KG1 (cell line): ENCODE measurements at regions not wholly inside any gene's neighbourhood (a gene's known extent, or its start where the extent isn't known, plus 50 kb on each side); places are given as distances from the start of the nearest gene placed in this dataset.
A peak's percentile ranks its signal among the peaks of the same experiment; 100 is the strongest.
"Not testable (repeated sequence)": the region's sequence is repeated elsewhere in the genome, so short reads cannot be mapped to it uniquely, and the experiment has no call there.

Experiments used
- DNase-seq: peaks from one replicate; lab custom pipeline; 2025; lab: John Stamatoyannopoulos, UW

DNA sequence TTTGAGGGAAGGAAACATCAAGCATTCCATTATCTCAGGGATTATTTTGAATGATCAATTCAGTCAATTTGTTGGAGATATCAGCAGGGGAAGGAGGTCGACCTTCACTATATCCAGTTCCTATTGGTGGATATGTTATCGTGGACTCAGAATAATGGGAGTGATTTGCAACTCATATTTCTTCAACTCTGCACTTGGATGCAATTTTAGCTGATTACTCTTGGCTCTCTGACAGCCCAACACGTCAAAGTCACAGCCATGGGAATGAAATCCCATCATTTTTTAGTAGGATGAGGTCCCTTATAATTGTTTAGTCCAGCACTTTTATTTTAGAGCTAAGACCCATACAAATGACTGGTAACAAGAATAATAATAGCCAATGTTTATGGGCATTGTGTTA is 371.8 kb upstream of the RPS23 start:
- no peak for DNase-seq

- no peak for DNase-seq
These were observed 366.6 kb upstream of the RPS23 start for GRCh38 chr5:82644766-82645165.

- DNase-seq, result no peak
These were observed 366.1 kb upstream of the RPS23 start for GRCh38 chr5:82644229-82644628.

DNA sequence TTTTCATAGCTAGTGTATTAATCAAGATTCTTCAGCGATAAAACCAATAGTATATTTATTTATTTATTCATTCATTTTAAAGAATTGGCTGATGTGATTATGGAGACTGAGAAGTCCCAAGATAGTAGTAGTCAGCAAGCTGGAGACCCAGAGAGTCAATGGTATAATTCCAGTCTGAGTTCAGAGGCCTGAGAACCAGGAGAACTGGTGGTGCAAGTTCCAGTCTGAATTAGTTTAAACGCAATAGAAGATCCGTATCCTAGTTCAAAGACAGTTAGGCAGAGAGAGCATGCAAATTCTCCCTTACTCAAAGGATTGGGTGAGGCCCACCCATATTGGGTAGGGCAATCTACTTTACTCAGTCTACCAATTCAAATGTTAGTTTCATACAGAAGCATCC is 364.2 kb upstream of the RPS23 start:
- DNase-seq, result no peak

GRCh38 chr5:82641331-82642003 is 363.3 kb upstream of the RPS23 start:
- DNase-seq, result peak; percentile 67

GRCh38 chr5:82640916-82641315 is 362.8 kb upstream of the RPS23 start:
- no peak for DNase-seq

DNA sequence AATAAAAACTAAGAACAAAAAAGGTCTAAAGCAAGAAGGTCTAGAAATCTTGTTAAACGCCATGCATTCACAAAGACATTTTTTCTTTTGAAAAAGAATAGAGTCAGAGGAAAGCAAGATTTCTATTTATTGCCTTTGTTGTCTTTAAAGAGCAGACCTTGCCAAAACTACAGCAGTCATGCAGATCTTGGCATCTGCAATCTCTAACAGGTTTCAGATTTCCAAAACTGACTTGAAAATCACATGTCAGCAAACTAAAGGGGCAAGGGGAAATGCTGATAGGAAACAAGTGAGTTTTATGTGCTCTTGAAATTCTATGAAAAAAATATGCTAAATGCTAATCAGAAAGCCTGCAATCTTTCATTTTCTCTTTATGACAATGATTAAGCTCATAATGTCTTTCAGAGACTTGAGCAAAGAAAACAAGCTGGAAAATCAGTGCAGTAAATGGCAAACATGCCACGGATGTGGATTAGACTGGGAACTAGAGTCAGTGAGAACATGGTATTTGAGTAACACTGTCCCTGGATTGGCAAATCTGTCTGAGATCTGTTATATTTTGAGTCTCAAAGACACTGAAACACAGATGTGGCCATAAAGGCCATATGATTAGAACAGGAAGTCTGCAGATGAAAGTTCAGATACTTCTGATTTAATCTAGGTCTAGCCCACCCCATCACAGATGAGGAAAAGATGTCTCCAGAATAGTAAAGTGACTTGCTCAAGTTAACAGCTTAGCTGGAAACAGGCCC is 361.4 kb upstream of the RPS23 start:
- DNase-seq, result no peak

GRCh38 chr5:82636591-82636990 is 358.4 kb upstream of the RPS23 start:
- no peak for DNase-seq

- no peak for DNase-seq
These were observed 357.6 kb upstream of the RPS23 start for GRCh38 chr5:82635561-82636288.

DNA sequence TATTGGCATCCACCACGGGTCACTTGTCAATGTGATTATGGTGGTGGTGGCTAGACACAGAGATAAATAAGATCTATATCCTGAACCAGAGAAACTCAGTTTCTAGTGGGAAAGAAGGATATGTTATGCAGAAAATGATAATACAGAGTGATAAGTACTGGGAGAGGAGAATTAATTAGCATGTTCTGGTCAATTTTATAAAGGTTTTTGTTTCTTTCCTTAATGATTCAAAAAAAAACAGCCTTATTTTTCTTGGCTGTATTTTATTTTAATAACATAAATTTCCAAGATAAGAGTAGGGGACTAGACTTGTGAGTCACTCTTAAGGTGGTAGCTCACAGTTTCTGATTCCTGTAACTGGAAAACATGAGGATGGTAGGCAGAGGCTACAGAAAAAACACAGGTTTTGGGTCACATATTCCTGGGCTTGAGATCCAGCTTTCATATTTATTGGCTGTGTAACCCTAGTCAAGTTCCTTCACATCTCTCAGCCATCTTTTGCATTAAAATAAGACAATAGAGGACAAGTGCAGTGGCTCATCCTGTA is 350.3 kb upstream of the RPS23 start:
- DNase-seq, result no peak

DNA sequence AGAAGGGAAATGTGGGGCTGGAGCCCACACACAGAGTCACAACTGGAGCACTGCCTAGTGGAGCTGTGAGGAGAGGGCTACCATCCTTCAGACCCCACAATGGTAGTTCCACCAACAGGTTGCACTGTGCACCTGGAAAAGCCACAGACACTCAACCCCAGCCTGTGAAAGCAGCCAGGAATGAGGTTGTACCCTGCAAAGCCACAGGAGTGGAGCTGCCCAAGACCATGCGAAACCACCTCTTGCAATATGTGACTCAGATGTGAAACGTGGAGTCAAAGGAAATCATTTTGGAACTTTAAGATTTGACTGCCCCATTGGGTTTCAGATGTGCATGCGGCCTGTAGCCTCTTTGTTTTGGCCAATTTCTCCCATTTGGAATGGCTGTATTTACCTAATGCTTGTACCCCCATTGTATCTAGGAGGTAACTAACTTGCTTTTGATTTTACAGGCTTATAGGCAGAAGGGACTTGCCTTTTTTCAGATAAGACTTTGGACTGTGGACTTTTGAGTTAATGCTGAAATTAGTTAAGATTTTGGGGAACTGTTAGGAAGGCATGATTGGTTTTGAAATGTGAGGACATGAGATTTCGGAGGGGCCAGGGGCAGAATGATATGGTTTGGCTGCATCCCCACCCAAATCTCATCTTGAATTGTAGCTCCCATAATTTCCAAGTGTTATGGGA is 348.9 kb upstream of the RPS23 start:
- DNase-seq, result not testable (repeated sequence)

DNA sequence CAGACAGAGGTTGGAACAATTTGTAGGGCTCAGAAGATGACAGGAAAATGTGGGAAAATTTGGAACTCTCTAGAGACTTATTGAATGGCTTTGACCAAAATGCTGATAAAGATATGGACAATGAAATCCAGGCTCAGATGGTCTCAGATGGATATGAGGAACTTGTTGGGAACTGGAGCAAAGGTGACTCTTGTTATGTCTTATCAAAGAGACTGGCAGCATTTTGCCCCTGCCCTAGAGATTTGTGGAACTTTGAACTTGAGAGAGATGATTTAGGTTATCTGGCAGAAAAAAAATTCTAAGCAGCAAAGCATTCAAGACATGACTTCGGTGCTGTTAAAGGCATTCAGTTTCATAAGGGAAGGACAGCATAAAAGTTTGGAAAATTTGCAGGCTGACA is 347.9 kb upstream of the RPS23 start:
- DNase-seq, result not testable (repeated sequence)

- no peak for DNase-seq
These were observed 345.9 kb upstream of the RPS23 start for GRCh38 chr5:82624062-82624461.

GRCh38 chr5:82622711-82623514 is 344.8 kb upstream of the RPS23 start:
- DNase-seq, result no peak

DNA sequence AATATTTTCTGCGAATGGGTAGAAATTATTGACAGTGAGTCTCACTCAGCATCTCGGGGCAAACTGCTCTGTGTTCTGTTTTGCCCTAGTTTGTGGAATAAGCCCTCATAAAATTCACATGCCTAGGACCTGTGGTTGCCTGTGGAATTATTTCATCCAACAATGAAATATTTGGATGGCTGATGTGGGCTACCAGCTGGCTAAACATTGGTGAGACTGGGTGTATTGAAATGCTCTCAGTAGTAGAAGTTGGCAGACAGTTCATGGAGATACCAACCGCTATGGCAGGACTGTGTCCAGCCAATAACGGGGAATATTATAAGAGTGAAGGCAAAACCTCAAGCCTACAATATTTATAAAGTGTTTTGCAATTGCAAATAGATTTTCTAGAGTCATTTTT is 344.1 kb upstream of the RPS23 start:
- DNase-seq, result no peak

- DNase-seq, result no peak
These were observed 342.9 kb upstream of the RPS23 start for GRCh38 chr5:82620957-82621600.

GRCh38 chr5:82619097-82619496 is 340.9 kb upstream of the RPS23 start:
- DNase-seq, result no peak

GRCh38 chr5:82614706-82615105 is 336.6 kb upstream of the RPS23 start:
- DNase-seq, result no peak

DNA sequence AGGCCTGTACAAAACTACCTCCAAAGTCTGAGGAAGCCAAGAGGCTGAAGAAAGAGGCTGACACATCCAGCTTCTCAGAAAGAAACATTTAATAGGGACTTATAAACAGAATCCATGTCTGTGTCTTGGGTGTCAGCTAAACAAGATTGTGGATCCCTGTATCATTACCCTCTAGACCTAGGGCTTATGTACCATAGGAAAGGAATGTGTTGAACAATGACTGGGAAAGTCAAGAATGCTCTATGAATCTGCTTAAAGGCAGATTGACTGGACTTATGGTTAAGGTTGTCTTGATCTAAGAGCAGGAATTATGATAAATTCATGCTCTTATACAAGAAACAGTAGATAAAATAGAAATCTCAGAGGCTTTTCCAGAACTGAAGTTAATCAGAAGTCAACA is 335.7 kb upstream of the RPS23 start:
- no peak for DNase-seq

- no peak for DNase-seq
These were observed 332.5 kb upstream of the RPS23 start for GRCh38 chr5:82610686-82611085.

DNA sequence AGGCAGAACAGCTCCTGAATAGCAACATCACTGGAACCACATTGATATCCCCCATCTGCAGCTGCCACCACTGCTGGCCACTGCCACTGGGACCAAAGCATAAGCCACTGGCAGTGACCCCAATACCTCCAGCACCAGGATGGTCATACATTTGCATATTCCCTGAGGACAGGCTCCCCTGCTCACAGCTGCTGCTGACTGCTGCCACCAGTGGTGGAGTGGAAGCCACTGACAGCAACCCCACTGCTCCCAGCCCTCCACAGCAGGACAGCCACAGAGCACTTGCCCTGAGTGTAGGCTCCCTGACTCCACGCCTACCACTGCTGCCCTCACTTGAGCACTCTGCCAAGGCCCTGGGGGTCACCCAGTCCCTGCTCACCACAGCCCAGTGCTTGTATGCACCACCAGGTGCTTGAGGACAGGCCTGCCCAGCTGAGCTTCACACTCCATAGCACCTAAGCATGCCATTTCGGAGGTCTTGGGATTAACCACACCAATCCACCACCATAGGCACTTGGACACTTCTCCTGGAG is 327.4 kb upstream of the RPS23 start:
- no peak for DNase-seq
